ENCODE measurements at regions not wholly inside any gene's neighbourhood (a gene's known extent, or its start where the extent isn't known, plus 50 kb on each side); places are given as distances from the start of the nearest gene placed in this dataset.

GRCh38 chr11:11135820-11136476 is 217.1 kb downstream of the CSNK2A3 start:
- Mint-ChIP-seq H3K4me1 (ENCODE audit: low read depth) (peaks cover 4% of the 10 kb centered on the region), H3K9me3 (no peaks in the 10 kb centered on the region), H3K36me3 (ENCODE audit: low read depth) (no peaks in the 10 kb centered on the region), H3K27ac (no peak overlapping the region), H3K27me3 (ENCODE audit: low read depth) (peaks cover 22% of the 10 kb centered on the region), H3K4me3 (no peak overlapping the region)

GRCh38 chr11:11129118-11129517 is 223.9 kb downstream of the CSNK2A3 start:
- Mint-ChIP-seq H3K4me1 (ENCODE audit: low read depth) (no peaks in the 10 kb centered on the region), H3K27ac (no peak overlapping the region), H3K27me3 (ENCODE audit: low read depth) (peaks cover 57% of the 10 kb centered on the region), H3K4me3 (no peak overlapping the region), H3K36me3 (ENCODE audit: low read depth) (no peaks in the 10 kb centered on the region), H3K9me3 (no peaks in the 10 kb centered on the region)

GRCh38 chr11:11125618-11126017 is 227.4 kb downstream of the CSNK2A3 start:
- Mint-ChIP-seq H3K36me3 (ENCODE audit: low read depth) (no peaks in the 10 kb centered on the region), H3K9me3 (no peaks in the 10 kb centered on the region), H3K4me3 (no peak overlapping the region), H3K4me1 (ENCODE audit: low read depth) (no peaks in the 10 kb centered on the region), H3K27ac (no peak overlapping the region), H3K27me3 (ENCODE audit: low read depth) (peaks cover 38% of the 10 kb centered on the region)

DNA sequence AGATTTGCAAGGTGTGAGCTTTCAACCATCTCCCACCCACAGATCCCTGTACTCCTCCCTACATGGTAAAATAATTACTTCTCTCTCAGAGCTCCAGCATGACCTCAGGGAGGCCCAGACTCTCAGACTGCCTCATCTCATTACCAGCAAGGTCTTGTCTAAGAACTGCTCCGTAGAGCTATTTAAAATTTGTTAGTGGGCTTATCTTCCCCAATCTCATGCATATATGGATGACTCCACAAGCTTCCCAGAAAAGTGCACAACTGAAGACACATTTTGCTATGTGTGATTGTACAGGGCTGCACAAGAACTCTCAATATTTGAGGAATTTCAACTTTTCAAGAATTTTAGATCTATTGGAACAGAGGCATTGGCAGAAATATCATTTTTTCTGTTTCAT is 230.3 kb downstream of the CSNK2A3 start:
- Mint-ChIP-seq H3K36me3 (ENCODE audit: low read depth) (no peaks in the 10 kb centered on the region), H3K9me3 (no peaks in the 10 kb centered on the region), H3K4me1 (ENCODE audit: low read depth) (no peaks in the 10 kb centered on the region), H3K4me3 (no peak overlapping the region), H3K27me3 (ENCODE audit: low read depth) (peaks cover 23% of the 10 kb centered on the region), H3K27ac (no peak overlapping the region)

- Mint-ChIP-seq H3K27me3 (ENCODE audit: low read depth) (peaks cover 7% of the 10 kb centered on the region), H3K36me3 (ENCODE audit: low read depth) (no peaks in the 10 kb centered on the region), H3K4me1 (ENCODE audit: low read depth) (peaks cover 4% of the 10 kb centered on the region), H3K27ac (no peak overlapping the region), H3K4me3 (no peak overlapping the region), H3K9me3 (peaks cover 5% of the 10 kb centered on the region)
Observed at GRCh38 chr11:11119917-11120316, 233.1 kb downstream of the CSNK2A3 start.

GRCh38 chr11:11117730-11118129 is 235.3 kb downstream of the CSNK2A3 start:
- peaks cover 4% of the 10 kb centered on the region for H3K4me1 Mint-ChIP-seq (ENCODE audit: low read depth)
- H3K9me3 Mint-ChIP-seq: peaks cover 5% of the 10 kb centered on the region
- no peak overlapping the region for H3K4me3 Mint-ChIP-seq
- H3K27ac Mint-ChIP-seq: no peak overlapping the region
- H3K36me3 Mint-ChIP-seq (ENCODE audit: low read depth): no peaks in the 10 kb centered on the region
- peaks cover 7% of the 10 kb centered on the region for H3K27me3 Mint-ChIP-seq (ENCODE audit: low read depth)

GRCh38 chr11:11115475-11115874 is 237.6 kb downstream of the CSNK2A3 start:
- Mint-ChIP-seq H3K4me3 (no peak overlapping the region), H3K4me1 (ENCODE audit: low read depth) (peaks cover 4% of the 10 kb centered on the region), H3K36me3 (ENCODE audit: low read depth) (no peaks in the 10 kb centered on the region), H3K27me3 (ENCODE audit: low read depth) (peaks cover 7% of the 10 kb centered on the region), H3K27ac (peak overlapping the region; percentile 34), H3K9me3 (peaks cover 5% of the 10 kb centered on the region)

- H3K9me3 Mint-ChIP-seq: peaks cover 5% of the 10 kb centered on the region
- no peak overlapping the region for H3K27ac Mint-ChIP-seq
- no peak overlapping the region for H3K4me3 Mint-ChIP-seq
- H3K27me3 Mint-ChIP-seq (ENCODE audit: low read depth): peaks cover 7% of the 10 kb centered on the region
- H3K4me1 Mint-ChIP-seq (ENCODE audit: low read depth): peaks cover 4% of the 10 kb centered on the region
- no peaks in the 10 kb centered on the region for H3K36me3 Mint-ChIP-seq (ENCODE audit: low read depth)
Observed at GRCh38 chr11:11113626-11114025, 239.4 kb downstream of the CSNK2A3 start.

DNA sequence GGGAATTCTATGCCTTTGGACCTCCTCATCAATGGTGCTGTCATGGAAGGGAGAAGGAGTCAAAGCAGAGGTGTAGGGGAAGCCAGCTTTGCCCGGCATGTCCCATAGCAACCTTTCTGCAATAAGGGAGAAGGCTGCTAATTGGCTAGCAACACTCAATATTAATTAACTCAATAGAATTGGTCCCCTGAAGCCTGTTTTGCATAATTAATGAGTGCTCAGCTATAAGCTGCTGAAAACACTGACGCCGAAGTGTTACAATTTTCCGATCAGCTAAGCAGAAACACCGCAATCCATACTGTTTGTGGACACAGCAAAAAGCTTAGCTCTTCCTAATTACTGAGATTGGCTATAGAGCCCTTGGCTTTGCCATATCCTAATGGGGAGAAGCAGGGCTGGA is 245.0 kb downstream of the CSNK2A3 start:
- H3K27ac Mint-ChIP-seq: no peak overlapping the region
- H3K4me1 Mint-ChIP-seq (ENCODE audit: low read depth): no peaks in the 10 kb centered on the region
- H3K4me3 Mint-ChIP-seq: no peak overlapping the region
- peaks cover 5% of the 10 kb centered on the region for H3K27me3 Mint-ChIP-seq (ENCODE audit: low read depth)
- no peaks in the 10 kb centered on the region for H3K9me3 Mint-ChIP-seq
- H3K36me3 Mint-ChIP-seq (ENCODE audit: low read depth): no peaks in the 10 kb centered on the region

DNA sequence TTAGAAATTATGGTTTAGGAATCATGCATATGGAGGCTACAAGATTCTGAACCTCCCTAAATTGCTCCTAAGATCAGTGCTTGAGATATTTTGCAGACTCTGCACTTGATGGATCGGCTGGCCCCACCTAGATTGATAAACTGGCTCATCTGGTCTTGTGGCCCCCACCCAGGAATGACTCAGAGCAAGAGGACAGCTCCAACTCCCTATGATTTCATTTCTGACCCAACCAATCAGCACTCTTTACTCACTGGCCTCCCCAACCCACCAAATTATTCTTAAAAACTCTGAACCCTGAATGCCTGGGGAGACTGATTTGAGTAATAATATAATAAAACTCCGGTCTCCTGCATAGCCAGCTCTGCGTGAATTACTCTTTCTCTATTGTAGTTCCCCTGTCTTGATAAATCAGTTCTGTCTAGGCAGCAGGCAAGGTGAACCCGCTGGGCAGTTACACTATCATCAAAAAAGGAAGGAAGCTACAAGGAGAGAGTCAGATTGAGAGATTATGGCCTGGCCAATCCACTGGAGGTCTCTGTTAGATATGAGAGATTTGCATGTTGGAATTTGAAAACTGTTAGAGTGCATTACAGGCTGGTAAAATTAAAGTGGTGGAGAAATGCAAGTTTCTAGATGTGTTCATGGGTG is 245.8 kb downstream of the CSNK2A3 start:
- Mint-ChIP-seq H3K4me3 (no peak overlapping the region), H3K36me3 (ENCODE audit: low read depth) (no peaks in the 10 kb centered on the region), H3K27me3 (ENCODE audit: low read depth) (peaks cover 5% of the 10 kb centered on the region), H3K4me1 (ENCODE audit: low read depth) (no peaks in the 10 kb centered on the region), H3K9me3 (no peaks in the 10 kb centered on the region), H3K27ac (no peak overlapping the region)

DNA sequence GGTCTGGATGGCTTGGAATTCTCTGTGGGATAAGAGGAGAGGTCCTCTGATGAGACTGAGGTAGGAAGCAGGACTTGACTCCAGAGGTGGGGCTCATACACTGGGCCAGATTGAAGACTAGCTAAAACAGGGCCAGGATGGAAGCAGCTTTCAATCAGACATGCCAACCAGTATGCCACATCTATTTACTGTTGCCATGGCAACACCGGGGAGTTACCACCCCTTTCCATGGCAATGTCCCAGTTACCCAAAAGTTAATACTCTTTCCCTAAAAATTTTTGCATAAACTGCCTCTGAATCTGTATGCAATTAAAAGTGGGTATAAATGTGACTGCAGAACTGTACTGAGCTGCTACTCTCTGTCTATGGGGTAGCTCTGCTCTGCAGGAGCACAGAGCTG is 247.5 kb upstream of the ZBED5 start:
- H3K27me3 Mint-ChIP-seq (ENCODE audit: low read depth): peaks cover 11% of the 10 kb centered on the region
- H3K4me1 Mint-ChIP-seq (ENCODE audit: low read depth): no peaks in the 10 kb centered on the region
- H3K4me3 Mint-ChIP-seq: no peak overlapping the region
- H3K27ac Mint-ChIP-seq: no peak overlapping the region
- no peaks in the 10 kb centered on the region for H3K9me3 Mint-ChIP-seq
- no peaks in the 10 kb centered on the region for H3K36me3 Mint-ChIP-seq (ENCODE audit: low read depth)

DNA sequence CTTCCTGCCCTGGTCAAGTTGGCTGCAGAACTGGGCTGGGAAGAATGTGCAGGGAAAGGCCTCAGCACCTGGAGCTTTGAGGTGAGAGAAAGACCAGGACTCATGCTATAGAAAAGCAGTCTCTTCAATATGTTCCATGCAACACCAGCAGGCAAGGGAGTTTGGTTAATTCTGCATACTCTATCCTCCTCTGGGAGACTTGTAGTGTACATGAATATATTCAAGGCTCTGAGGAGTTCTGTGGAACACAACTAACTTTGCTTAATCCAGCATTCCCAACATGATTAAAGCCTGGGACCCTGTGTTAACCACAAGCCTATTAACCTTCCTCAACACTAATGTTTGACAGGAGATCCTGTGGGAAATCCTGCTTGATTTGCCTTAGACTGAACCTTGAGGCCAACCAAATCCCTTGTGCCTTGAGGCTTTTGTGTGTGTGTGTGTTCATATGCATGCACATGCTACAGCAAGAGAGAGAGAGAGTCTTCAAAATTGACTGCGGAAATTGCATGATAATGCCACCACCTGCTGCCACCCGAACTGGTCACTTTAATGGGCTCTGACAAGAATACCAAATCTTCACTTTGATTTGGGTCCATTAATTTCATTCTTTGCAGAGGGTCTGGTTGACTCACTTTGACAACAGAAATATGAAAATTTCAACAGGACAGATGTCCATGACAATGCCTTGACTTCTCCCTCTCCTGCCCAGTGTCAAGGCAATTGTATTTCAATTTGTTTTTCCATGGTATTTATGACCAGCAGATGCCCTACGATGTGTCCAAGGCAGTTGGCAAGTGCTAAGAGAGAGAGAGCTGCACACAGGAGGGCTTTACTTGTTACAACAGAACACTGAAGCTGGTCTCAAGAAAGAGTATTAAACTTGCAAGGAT is 238.2 kb upstream of the ZBED5 start:
- Mint-ChIP-seq H3K4me3 (no peak overlapping the region), H3K27me3 (ENCODE audit: low read depth) (peaks cover 18% of the 10 kb centered on the region), H3K36me3 (ENCODE audit: low read depth) (no peaks in the 10 kb centered on the region), H3K9me3 (peaks cover 9% of the 10 kb centered on the region), H3K27ac (no peak overlapping the region), H3K4me1 (ENCODE audit: low read depth) (no peaks in the 10 kb centered on the region)

DNA sequence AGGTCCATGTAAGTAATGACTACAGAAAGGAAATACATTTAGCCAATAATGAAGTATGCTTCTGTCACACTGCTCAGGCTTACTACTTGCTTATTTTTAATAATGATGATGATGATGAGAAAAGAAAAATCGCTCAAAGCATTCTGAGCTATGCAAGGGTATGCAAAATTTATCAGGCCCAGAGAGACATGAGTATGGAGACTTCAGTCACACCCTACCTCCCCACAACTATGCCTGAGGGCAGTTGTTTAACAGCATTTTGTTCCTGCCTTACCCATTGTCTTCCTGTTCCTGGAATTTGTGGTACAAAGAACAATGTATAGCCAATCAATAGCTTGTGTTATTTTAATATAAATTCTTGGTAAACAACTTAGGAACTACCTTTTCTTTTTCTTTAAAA is 232.6 kb upstream of the ZBED5 start:
- no peaks in the 10 kb centered on the region for H3K36me3 Mint-ChIP-seq (ENCODE audit: low read depth)
- H3K27me3 Mint-ChIP-seq (ENCODE audit: low read depth): no peaks in the 10 kb centered on the region
- H3K4me1 Mint-ChIP-seq (ENCODE audit: low read depth): no peaks in the 10 kb centered on the region
- peaks cover 10% of the 10 kb centered on the region for H3K9me3 Mint-ChIP-seq
- H3K4me3 Mint-ChIP-seq: no peak overlapping the region
- no peak overlapping the region for H3K27ac Mint-ChIP-seq

GRCh38 chr11:11089805-11090204 is 232.0 kb upstream of the ZBED5 start:
- H3K4me3 Mint-ChIP-seq: no peak overlapping the region
- H3K9me3 Mint-ChIP-seq: peaks cover 10% of the 10 kb centered on the region
- H3K4me1 Mint-ChIP-seq (ENCODE audit: low read depth): no peaks in the 10 kb centered on the region
- H3K27ac Mint-ChIP-seq: no peak overlapping the region
- no peaks in the 10 kb centered on the region for H3K27me3 Mint-ChIP-seq (ENCODE audit: low read depth)
- no peaks in the 10 kb centered on the region for H3K36me3 Mint-ChIP-seq (ENCODE audit: low read depth)

DNA sequence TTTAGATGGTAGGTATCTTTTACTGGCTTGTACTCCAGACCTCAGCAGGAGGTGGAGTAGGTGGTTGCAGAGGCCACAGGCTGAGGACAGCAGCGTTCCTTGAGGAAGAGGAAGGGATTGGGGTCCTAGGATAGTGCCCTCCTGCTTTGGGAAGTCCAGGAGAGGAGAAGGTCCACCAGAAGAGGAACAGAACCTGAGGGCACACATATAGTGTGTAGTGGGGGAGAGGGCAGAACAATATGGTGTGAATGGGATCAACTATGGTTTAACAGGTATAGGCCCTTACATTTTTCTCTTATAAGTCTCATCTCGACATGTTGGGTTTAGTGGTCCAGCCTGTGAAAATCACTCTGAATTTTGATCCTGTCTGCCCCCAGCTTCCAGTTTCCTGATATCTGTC is 229.1 kb upstream of the ZBED5 start:
- H3K27me3 Mint-ChIP-seq (ENCODE audit: low read depth): peaks cover 4% of the 10 kb centered on the region
- H3K4me3 Mint-ChIP-seq: no peak overlapping the region
- H3K36me3 Mint-ChIP-seq (ENCODE audit: low read depth): no peaks in the 10 kb centered on the region
- peaks cover 10% of the 10 kb centered on the region for H3K9me3 Mint-ChIP-seq
- no peaks in the 10 kb centered on the region for H3K4me1 Mint-ChIP-seq (ENCODE audit: low read depth)
- no peak overlapping the region for H3K27ac Mint-ChIP-seq
